ENCODE measurements at regions not wholly inside any gene's neighbourhood (a gene's known extent, or its start where the extent isn't known, plus 50 kb on each side); places are given as distances from the start of the nearest gene placed in this dataset.

DNA sequence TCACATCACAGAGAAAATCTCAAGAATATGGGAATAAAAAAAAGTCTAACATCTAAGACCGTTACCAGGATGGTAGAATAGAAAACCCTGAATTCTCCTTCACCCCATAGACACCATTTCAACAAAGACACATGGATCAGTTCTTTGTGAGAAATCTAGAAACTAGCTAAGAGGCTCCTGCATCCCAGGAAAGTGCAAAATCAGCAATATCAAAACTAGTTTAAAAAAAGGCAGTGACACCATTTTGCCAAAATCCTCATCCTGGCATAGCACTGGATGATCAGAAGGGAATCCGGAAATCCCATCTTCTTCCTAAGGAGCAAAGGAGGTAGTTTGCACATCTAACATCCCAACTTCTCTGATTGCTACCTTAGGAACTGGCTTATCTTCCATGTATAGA lies 88.9 kb upstream of the MAGEE2 start:
- TF ChIP-seq CTCF (IDR thresholded peaks at IDR 0.05) (no peak), POLR2A (IDR thresholded peaks at IDR 0.05) (no peak)

All from uterus (tissue), 2 donors.